Islet of Langerhans (tissue), 1 donor: ENCODE measurements at regions not wholly inside any gene's neighbourhood (a gene's known extent, or its start where the extent isn't known, plus 50 kb on each side); places are given as distances from the start of the nearest gene placed in this dataset.

ENCODE experiments used
- FAIRE-seq: peaks from one replicate; lab custom pipeline; 2011; peaks lifted over from hg19 to GRCh38; lab: Jason Lieb, UNC

- no peak for FAIRE-seq
These were observed 419.9 kb downstream of the PCDH17 start for GRCh38 chr13:58051396-58051795.

GRCh38 chr13:58051807-58052375, 420.3 kb downstream of the PCDH17 start:
- no peak for FAIRE-seq

GRCh38 chr13:58056426-58056825, 424.9 kb downstream of the PCDH17 start:
- FAIRE-seq: no peak

DNA sequence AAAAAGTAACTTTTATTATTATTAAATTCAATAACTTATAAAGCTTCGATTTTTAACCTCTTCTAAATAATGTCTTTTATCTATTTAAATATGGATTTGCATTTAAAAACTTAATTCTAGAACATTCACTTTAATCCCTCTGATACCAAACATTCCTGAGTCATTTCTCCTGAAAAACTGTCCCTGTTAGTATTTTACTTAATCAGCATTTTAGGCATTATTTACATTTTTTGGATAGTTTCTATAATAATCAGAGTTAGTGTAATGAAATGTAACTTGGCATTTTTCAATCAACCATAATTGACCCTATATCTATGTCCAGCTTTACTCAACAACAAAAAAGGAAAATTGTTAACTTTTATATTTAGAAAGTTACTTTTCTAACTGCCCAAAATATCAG, 428.1 kb downstream of the PCDH17 start:
- peak; percentile 45 for FAIRE-seq

GRCh38 chr13:58080806-58081205, 449.3 kb downstream of the PCDH17 start:
- FAIRE-seq: no peak

DNA sequence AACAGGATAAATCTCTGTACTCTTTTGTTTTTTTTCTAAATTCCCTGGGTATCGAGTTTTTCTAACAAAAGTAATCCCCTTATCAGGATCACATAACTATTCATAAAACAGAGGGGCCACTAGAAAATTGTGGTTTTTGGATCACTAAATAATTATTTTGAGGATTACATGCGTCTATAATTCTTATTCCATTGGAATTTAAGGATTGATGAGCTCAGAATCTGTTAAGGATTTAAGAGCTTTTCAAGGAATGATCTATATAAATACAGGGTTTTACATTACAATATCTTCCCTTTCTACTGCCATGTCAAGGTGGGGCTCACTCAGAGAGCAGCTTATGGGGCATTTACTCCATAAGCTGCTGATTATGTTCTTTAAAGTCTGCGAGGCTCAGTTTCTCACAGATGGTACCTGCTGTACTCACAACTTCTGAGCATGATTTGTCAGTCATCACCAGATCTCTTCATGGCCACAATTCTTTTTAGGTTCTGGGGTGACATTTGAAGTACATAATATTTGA, 449.8 kb downstream of the PCDH17 start:
- FAIRE-seq: no peak

GRCh38 chr13:58083064-58083463, 451.5 kb downstream of the PCDH17 start:
- FAIRE-seq: no peak

- no peak for FAIRE-seq
These were observed 453.7 kb downstream of the PCDH17 start for GRCh38 chr13:58085274-58085673.

GRCh38 chr13:58085819-58086218, 454.3 kb downstream of the PCDH17 start:
- FAIRE-seq: no peak

GRCh38 chr13:58087566-58087965, 456.0 kb downstream of the PCDH17 start:
- FAIRE-seq: no peak

DNA sequence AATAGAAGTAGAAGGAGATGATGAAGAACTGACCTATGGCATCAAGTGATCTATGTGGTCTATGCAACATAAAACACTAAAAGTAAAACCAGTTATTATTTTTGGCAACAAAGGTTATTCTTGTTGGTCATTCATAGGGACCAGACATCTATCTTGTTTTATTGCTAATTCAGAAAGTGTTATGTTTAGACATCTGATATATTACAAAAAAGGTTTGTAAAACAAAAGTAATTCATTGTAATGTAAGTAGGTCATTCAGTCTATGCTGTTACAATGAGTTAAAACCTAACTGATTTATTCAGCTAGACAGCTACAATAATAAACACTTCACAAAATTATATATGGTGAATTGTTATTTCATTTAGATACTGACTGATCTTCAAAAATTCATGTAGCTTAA, 461.9 kb downstream of the PCDH17 start:
- no peak for FAIRE-seq

DNA sequence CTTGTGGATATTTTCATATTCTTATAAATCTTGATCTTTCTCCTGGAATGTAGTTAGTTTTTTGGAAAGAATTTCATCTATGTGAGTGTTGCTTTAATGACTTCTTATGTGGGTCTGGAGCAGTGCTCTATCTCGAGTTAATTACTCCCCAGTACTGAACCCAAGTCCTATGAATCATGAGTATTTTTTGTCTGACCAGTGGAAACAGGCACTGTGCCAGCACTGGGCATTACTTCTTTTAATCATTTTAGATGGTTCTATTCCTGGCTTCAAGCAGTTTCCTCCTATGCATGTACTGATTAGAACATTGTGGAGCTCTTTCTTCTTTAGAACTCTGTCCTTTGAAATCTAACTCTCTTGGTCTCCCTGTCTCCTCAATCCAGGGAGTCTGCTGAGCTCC, 466.3 kb downstream of the PCDH17 start:
- no peak for FAIRE-seq

DNA sequence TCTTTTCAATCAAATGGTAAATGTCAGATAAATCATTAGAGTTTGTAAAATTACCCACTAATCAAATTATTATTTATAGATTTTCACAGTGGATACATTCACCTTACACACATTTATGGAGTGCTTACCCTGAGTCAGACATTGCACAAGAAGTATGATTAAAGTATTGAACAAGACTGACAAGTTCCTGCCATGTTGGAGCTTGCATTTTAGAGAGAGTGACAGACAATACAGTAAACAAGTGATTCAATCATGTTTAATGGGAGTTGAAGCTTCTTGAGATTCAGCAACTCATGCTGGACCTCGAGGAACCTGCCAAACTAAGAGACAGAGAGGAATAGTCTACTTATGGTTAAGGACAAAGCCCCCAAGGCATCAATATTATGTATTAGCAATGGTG, 487.8 kb downstream of the PCDH17 start:
- FAIRE-seq: no peak

- FAIRE-seq: no peak
These were observed 488.3 kb downstream of the PCDH17 start for GRCh38 chr13:58119804-58120203.

GRCh38 chr13:58126496-58126895, 495.0 kb downstream of the PCDH17 start:
- no peak for FAIRE-seq

GRCh38 chr13:58134012-58134411, 502.5 kb downstream of the PCDH17 start:
- FAIRE-seq: no peak

DNA sequence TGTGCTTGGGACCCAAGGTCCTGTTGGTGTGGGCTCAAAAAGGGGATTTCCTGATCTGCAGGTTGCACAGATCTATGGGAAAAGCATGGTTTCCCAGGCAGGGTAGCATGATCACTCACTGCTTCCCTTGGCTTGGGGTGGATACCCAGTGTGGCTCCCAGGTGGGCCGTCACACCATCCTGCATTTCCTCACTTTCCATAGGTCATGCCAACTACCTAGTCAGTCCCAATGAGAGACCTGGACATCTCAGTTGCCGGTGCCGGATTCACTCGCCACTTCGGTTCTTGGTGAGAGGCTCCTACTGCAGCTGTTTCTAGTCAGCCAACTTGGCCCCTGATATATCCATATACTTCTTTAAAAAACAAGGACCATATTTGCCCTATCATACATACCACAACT, 503.0 kb downstream of the PCDH17 start:
- no peak for FAIRE-seq

- no peak for FAIRE-seq
These were observed 511.4 kb downstream of the PCDH17 start for GRCh38 chr13:58142952-58143351.

- FAIRE-seq: no peak
These were observed 513.1 kb downstream of the PCDH17 start for GRCh38 chr13:58144616-58145015.

GRCh38 chr13:58151452-58151851, 519.9 kb downstream of the PCDH17 start:
- no peak for FAIRE-seq

GRCh38 chr13:58160980-58161379, 529.4 kb downstream of the PCDH17 start:
- FAIRE-seq: no peak

GRCh38 chr13:58165617-58166016, 534.1 kb downstream of the PCDH17 start:
- no peak for FAIRE-seq

- no peak for FAIRE-seq
These were observed 549.6 kb downstream of the PCDH17 start for GRCh38 chr13:58181111-58181510.

- FAIRE-seq: no peak
These were observed 556.3 kb downstream of the PCDH17 start for GRCh38 chr13:58187881-58188280.

- FAIRE-seq: no peak
These were observed 559.0 kb downstream of the PCDH17 start for GRCh38 chr13:58190577-58190976.
